ENCODE measurements at regions not wholly inside any gene's neighbourhood (a gene's known extent, or its start where the extent isn't known, plus 50 kb on each side); places are given as distances from the start of the nearest gene placed in this dataset.

DNA sequence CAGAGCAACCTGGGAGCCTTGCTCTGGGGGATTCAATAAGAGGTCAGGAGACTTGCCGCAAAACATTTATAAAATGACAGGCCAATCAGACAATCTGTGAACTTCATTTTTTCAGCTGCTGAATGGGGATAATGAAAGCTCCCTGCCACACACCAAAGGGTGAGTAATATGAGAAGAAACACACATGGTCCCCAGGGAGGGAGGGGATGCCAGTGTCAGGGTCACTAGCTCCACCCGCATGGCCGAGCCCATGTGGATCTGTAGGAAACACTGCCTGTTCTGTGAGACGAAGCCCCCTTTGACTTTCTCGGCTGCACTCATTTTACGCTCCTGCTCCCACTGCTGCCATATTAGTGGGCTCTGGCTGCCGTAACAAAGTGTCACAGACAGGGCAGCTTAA, 521.0 kb upstream of the RAB6C start:
- intact Hi-C loops (cut with DNase I) = no loop called here
- Histone ChIP-seq H3K4me1 (replicated peaks) (no peaks in the 10 kb centered on the region), H3K36me3 (no peaks in the 10 kb centered on the region), H3K27ac (no peak overlapping the region), H3K27me3 (replicated peaks; ENCODE audit: insufficient read depth) (no peaks in the 10 kb centered on the region), H3K9me3 (no peaks in the 10 kb centered on the region), H3K4me3 (no peak overlapping the region)
- no peak for DNase-seq (ENCODE audit: low spot score)
- TF ChIP-seq POLR2AphosphoS5 (IDR thresholded peaks at IDR 0.05) = no peak
- no peak for TF ChIP-seq POLR2A (IDR thresholded peaks at IDR 0.05)
- TF ChIP-seq, protein P1, sequence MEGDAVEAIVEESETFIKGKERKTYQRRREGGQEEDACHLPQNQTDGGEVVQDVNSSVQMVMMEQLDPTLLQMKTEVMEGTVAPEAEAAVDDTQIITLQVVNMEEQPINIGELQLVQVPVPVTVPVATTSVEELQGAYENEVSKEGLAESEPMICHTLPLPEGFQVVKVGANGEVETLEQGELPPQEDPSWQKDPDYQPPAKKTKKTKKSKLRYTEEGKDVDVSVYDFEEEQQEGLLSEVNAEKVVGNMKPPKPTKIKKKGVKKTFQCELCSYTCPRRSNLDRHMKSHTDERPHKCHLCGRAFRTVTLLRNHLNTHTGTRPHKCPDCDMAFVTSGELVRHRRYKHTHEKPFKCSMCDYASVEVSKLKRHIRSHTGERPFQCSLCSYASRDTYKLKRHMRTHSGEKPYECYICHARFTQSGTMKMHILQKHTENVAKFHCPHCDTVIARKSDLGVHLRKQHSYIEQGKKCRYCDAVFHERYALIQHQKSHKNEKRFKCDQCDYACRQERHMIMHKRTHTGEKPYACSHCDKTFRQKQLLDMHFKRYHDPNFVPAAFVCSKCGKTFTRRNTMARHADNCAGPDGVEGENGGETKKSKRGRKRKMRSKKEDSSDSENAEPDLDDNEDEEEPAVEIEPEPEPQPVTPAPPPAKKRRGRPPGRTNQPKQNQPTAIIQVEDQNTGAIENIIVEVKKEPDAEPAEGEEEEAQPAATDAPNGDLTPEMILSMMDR (IDR thresholded peaks at IDR 0.05) = no peak
- 90% methylated on average over 7 of the region's 7 CpGs for WGBS

DNA sequence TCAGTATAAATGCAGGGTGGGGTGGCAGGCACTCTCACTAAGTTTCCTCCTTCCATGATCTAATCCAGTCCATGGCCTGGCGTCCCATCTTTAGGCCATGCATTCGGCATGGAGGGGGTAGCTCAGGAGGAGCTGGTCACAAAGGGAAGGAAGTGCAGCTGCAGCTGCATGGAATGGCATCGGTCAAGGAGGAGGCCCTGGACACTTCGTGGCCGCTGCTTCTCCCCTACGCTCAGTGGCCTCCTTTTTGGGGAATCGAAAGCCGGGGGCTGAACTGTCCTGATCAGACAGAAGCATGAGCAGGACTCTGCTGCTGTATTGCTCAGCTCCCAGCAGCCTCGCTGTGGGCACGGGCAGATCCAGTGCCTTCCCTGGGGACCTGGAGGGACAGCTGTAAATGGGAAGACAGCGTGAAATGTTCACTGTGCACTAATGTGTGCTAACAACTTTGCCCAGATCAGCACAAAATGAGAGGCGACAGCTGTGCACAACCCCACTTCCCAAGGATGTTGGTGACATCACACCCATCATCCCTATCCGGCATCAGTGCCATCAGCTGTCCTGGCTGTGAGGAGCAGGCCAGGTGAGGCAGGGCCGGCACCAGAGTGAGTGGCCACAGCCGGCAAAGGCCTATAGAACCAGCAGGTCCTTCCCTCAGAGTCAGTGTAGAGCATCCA, 520.1 kb upstream of the RAB6C start:
- no peaks in the 10 kb centered on the region for H3K36me3 ChIP-seq
- no peaks in the 10 kb centered on the region for H3K9me3 ChIP-seq
- H3K27ac ChIP-seq = no peak overlapping the region
- TF ChIP-seq POLR2A (IDR thresholded peaks at IDR 0.05) = no peak
- H3K27me3 ChIP-seq (replicated peaks; ENCODE audit: insufficient read depth) = no peaks in the 10 kb centered on the region
- no peak for DNase-seq (ENCODE audit: low spot score)
- no peaks in the 10 kb centered on the region for H3K4me1 ChIP-seq (replicated peaks)
- no peak overlapping the region for H3K4me3 ChIP-seq
- intact Hi-C loops (cut with DNase I) = no loop called here
- 90% methylated on average over 15 of the region's 15 CpGs for WGBS

DNA sequence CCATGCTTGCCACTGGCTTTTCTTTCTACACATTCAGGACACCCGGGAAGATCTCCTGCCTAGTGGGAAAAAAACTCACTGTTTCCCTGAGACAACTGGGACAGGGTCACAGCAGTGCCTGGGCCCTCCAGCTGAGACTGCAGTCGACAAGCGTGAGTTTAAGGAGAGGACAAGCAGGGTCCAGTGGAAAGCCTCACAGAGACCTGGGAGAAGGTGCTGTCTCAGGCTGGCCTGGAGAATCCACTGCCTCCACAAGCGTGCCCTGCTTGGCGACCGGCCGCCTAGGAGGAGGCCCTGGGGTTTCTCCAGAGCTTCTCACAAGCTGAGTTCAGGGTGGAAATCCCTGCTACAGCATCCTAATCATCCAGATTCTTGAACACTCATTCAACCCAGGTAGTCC, 519.6 kb upstream of the RAB6C start:
- no peaks in the 10 kb centered on the region for H3K9me3 ChIP-seq
- no peak for DNase-seq (ENCODE audit: low spot score)
- no peaks in the 10 kb centered on the region for H3K36me3 ChIP-seq
- H3K4me1 ChIP-seq (replicated peaks) = no peaks in the 10 kb centered on the region
- 96% methylated on average over 7 of the region's 7 CpGs for WGBS
- H3K27me3 ChIP-seq (replicated peaks; ENCODE audit: insufficient read depth) = no peaks in the 10 kb centered on the region
- no peak overlapping the region for H3K27ac ChIP-seq
- intact Hi-C loops (cut with DNase I) = no loop called here
- no peak overlapping the region for H3K4me3 ChIP-seq
- TF ChIP-seq, protein P1 (IDR thresholded peaks at IDR 0.05) = no peak
- TF ChIP-seq POLR2A (IDR thresholded peaks at IDR 0.05) (no peak), POLR2AphosphoS5 (IDR thresholded peaks at IDR 0.05) (no peak)

DNA sequence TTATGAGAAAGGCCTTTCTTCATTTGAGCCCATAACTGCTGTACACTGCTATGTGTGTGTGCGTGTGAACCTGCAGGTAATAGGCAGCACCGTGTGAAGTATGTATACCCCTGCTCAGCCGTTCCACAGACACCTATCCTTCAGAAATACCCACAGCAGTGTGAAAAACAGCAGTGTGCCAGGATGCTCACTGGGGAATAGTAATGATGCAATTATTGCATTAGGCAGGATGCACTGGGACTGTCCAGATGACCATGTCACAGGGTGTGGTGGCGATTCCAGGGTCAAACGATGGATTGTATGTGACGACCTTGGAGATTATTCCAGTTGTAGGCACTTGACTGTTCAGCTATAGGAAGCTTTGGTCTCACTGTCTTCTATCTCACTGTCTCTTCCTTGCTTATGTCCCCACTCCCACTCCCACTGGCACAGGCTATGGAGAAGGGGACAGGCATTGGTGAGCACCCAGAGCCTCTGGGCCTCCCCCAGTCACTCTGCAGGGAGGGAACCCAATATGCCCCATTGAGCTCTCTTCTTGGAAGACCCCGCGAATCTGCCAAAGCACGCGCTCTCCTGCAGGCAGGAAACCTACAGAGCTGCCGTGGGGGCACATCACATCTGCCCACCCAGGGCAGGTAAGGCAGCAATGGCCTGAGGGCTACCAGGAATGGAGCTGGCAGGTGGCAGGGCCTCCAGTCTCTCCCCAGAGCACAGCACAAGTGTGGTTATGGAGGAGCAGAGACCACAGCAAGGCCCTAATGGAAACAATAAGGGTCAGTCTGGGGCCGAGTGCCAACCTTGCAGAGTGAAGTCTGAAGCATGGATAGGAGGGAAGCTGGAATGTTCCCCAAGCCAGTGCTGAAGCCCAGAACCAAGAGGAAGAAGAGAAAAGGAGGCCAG, 518.9 kb upstream of the RAB6C start:
- Histone ChIP-seq H3K4me3 (no peak overlapping the region), H3K27ac (no peak overlapping the region), H3K36me3 (no peaks in the 10 kb centered on the region), H3K4me1 (replicated peaks) (no peaks in the 10 kb centered on the region), H3K9me3 (no peaks in the 10 kb centered on the region), H3K27me3 (replicated peaks; ENCODE audit: insufficient read depth) (no peaks in the 10 kb centered on the region)
- DNase-seq (ENCODE audit: low spot score) = no peak
- TF ChIP-seq POLR2A (IDR thresholded peaks at IDR 0.05) (no peak), POLR2AphosphoS5 (IDR thresholded peaks at IDR 0.05) (no peak)
- TF ChIP-seq, protein P1 (IDR thresholded peaks at IDR 0.05) = no peak
- WGBS = 84% methylated on average over 12 of the region's 12 CpGs
- intact Hi-C loops (cut with DNase I) = no loop called here

DNA sequence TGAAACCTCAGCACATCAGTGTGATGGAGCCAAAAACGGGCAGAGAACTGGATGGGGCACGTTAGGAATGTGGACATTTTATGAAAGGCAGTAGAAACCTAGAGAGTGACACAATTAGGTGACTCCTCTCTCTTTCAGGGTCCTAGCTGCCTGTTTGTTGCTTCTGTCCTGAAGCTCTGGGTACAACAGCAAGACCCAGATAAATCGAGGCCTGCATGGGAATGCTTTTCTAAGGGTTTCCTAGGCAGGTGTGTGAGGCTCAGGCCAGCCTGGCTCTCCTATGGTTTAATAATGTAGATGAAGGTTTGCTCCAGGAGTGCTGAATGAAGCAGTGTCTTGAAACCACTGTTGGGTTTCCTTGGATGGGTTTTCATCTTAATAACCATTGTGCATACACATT, 517.1 kb upstream of the RAB6C start:
- Histone ChIP-seq H3K4me1 (replicated peaks) (no peaks in the 10 kb centered on the region), H3K27me3 (replicated peaks; ENCODE audit: insufficient read depth) (no peaks in the 10 kb centered on the region), H3K4me3 (no peak overlapping the region), H3K36me3 (no peaks in the 10 kb centered on the region), H3K9me3 (no peaks in the 10 kb centered on the region), H3K27ac (no peak overlapping the region)
- no peak for DNase-seq (ENCODE audit: low spot score)
- TF ChIP-seq, protein P1 (IDR thresholded peaks at IDR 0.05) = no peak
- TF ChIP-seq POLR2A (IDR thresholded peaks at IDR 0.05) (no peak), POLR2AphosphoS5 (IDR thresholded peaks at IDR 0.05) (no peak)
- WGBS = 66% methylated on average over 3 of the region's 3 CpGs
- intact Hi-C loops (cut with DNase I) = no loop called here

All from prostate gland (tissue), 2 donors.